ENCODE measurements at regions not wholly inside any gene's neighbourhood (a gene's known extent, or its start where the extent isn't known, plus 50 kb on each side); places are given as distances from the start of the nearest gene placed in this dataset.

DNA sequence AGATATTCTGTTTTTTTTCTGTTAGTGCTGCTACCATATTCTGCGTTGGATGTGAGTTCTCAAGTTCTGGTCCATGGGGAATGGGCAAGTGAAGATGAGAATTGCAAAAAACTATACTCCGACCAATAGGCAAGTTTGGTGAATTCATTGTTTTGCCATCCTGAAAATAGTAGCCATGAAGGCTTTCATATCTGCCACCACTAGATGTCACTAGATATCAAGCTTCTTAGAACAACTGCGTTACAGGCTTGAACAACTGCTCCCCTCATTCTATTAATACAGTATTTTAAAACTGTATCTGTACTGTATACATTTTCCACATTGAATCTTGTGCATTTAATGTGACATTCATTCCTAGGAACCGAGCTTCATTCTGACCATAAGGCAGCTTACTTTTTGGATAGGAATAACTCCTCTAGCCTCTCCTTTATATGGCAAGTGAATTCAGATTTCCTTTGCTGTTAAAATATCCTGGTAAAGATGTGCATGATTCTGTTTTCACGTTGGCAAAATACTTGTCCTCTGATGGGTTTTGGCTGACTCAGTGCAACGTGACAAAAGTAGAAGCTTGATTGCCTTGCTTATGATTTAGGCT is 163.6 kb downstream of the SREK1 start:
- POLR2A ChIA-PET = no interaction called here

More for the DNA sequence above, 163.6 kb downstream of the SREK1 start:
- BruUV-seq (replicated peaks) = no TSS peak
- Histone ChIP-seq H2AFZ (ENCODE audit: low read length) (no peak overlapping the region), H3K4me3 (replicated peaks in 1 of 3; ENCODE audit: insufficient read depth in 1 of 3, low read depth in 2 of 3, low read length in 3 of 3) (no peak overlapping the region), H4K20me1 (ENCODE audit: insufficient read depth, low read length) (no peaks in the 10 kb centered on the region), H3K27me3 (ENCODE audit: control insufficient read depth in 1 of 2, insufficient read depth in 2 of 2, low read length in 2 of 2) (no peaks in the 10 kb centered on the region; a peak in 1 of 5 replicates), H3K4me1 (ENCODE audit: insufficient read depth, low read length) (no peaks in the 10 kb centered on the region), H3K36me3 (replicated peaks in 1 of 2; ENCODE audit: control insufficient read depth in 1 of 2, insufficient read depth in 2 of 2, low read length in 2 of 2) (no peaks in the 10 kb centered on the region), H3K9ac (ENCODE audit: insufficient read depth, low read depth, low read length) (no peak overlapping the region), H3K4me2 (ENCODE audit: low read depth, low read length) (no peak overlapping the region), H3K9me3 (ENCODE audit: low read length) (no peaks in the 10 kb centered on the region), H3K79me2 (ENCODE audit: insufficient read depth, low read length) (no peaks in the 10 kb centered on the region), H3K27ac (ENCODE audit: extremely low read length, insufficient read depth, low read length) (no peak overlapping the region)
- 0% methylated on average over 6 of the region's 6 CpGs for WGBS (ENCODE audit: low lambda C conversion rate)
- FAIRE-seq (peak; percentile 56), DNase-seq (ENCODE audit: low spot score) (peak; percentile 61), ATAC-seq (peak; percentile 79)
- intact Hi-C loops (cut with micrococcal nuclease; ENCODE audit: unreplicated experiment) (loop anchor here (1.0 to 10.0 kb wide), 8 partner anchors 130 to 901 kb away; partner anchors contain the start of gene MAST4), in situ Hi-C loops (cut with HindIII; ENCODE audit: extremely low pct_ligation_motif_present, low pct_unique_long_range_greater_than_20kb) (loop anchor here (5.0 to 10.0 kb wide), 2 partner anchors 450 to 907 kb away; no protein-coding TSS in a partner anchor)
- no peak for TF ChIP-seq GATAD2A (CRISPR knock-in tag; IDR thresholded peaks at IDR 0.05)
- peak; percentile 65 for TF ChIP-seq RAD21 (CRISPR knock-in tag; IDR thresholded peaks at IDR 0.05)
- TF ChIP-seq STAG1 (CRISPR knock-in tag; IDR thresholded peaks at IDR 0.05) = peak; percentile 84
- TF ChIP-seq, protein P1, sequence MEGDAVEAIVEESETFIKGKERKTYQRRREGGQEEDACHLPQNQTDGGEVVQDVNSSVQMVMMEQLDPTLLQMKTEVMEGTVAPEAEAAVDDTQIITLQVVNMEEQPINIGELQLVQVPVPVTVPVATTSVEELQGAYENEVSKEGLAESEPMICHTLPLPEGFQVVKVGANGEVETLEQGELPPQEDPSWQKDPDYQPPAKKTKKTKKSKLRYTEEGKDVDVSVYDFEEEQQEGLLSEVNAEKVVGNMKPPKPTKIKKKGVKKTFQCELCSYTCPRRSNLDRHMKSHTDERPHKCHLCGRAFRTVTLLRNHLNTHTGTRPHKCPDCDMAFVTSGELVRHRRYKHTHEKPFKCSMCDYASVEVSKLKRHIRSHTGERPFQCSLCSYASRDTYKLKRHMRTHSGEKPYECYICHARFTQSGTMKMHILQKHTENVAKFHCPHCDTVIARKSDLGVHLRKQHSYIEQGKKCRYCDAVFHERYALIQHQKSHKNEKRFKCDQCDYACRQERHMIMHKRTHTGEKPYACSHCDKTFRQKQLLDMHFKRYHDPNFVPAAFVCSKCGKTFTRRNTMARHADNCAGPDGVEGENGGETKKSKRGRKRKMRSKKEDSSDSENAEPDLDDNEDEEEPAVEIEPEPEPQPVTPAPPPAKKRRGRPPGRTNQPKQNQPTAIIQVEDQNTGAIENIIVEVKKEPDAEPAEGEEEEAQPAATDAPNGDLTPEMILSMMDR (CRISPR knock-in tag; IDR thresholded peaks at IDR 0.05) = peak; percentile 76
- TF ChIP-seq HNF4A (CRISPR knock-in tag; IDR thresholded peaks at IDR 0.05) = no peak
- TF ChIP-seq GTF3A (CRISPR knock-in tag; conservative IDR thresholded peaks at IDR 0.05) = no peak
- peak; percentile 77 for TF ChIP-seq SMC3 (IDR thresholded peaks at IDR 0.05; ENCODE audit: low read length)
- 0 out of 2 replicates have a peak, but pooled peaks have one; percentile 19 for TF ChIP-seq MIXL1 (CRISPR knock-in tag; IDR thresholded peaks at IDR 0.05)
- no peak for TF ChIP-seq POLR2AphosphoS5 (IDR thresholded peaks at IDR 0.05; ENCODE audit: low read depth, low read length)
- no peak for TF ChIP-seq SOX6 (IDR thresholded peaks at IDR 0.05)
- TF ChIP-seq SOX6 (CRISPR knock-in tag; IDR thresholded peaks at IDR 0.05) = 0 out of 2 replicates have a peak, but pooled peaks have one; percentile 9
- CTCF ChIA-PET (ENCODE audit: low intra/inter-chr PET ratio, low total read pairs) = interaction anchor here (4.0 kb wide), 1 partner anchor 450 kb away, joined by 46 read pairs; no protein-coding TSS in a partner anchor
